Fibroblast of lung (primary cell): ENCODE measurements at regions not wholly inside any gene's neighbourhood (a gene's known extent, or its start where the extent isn't known, plus 50 kb on each side); places are given as distances from the start of the nearest gene placed in this dataset.

Experiments
- DNase-seq, 2 donors: peaks; one replicate each; pipeline versions ENCODE4 v3.0.0 to v3.0.0-alpha.2; 2010; ENCODE audit warnings: low read depth in 2 of 2
- H2AFZ ChIP-seq: 2 replicates; pipeline ENCODE4 v1.5.1; 2012; ENCODE audit warnings: low read length, control low read depth, inconsistent platforms
- H3K27ac ChIP-seq: 2 replicates; pipeline ENCODE4 v1.5.1; 2011; ENCODE audit warnings: low read length, control low read depth; ENCODE audit not compliant: insufficient read depth
- H3K27me3 ChIP-seq: 2 replicates; pipeline ENCODE4 v1.5.1; 2011; ENCODE audit warnings: mild to moderate bottlenecking, low read length; ENCODE audit not compliant: control insufficient read depth, insufficient read depth
- H3K36me3 ChIP-seq: 2 replicates; pipeline ENCODE4 v1.5.1; 2011; ENCODE audit warnings: low read length; ENCODE audit not compliant: control insufficient read depth, insufficient read depth
- H3K4me1 ChIP-seq: 2 replicates; pipeline ENCODE4 v1.5.1; 2011; ENCODE audit warnings: low read length; ENCODE audit not compliant: control insufficient read depth, insufficient read depth; ENCODE audit errors: extremely low read depth
- H3K4me2 ChIP-seq: 2 replicates; pipeline ENCODE4 v1.5.1; 2011; ENCODE audit warnings: low read length, control low read depth; ENCODE audit not compliant: insufficient read depth; ENCODE audit errors: extremely low read depth
- H3K4me3 ChIP-seq, 4 experiments: fragments of 200-600 bp in 1 of 4; sonication (generic) in 1 of 4; replicated peaks in 1 of 4; 2 replicates each; pipeline ENCODE4 v1.5.1; 2011 to 2016; ENCODE audit warnings: low read length in 4 of 4, low read depth in 3 of 4, mild to moderate bottlenecking in 3 of 4, control low read depth in 2 of 4, inconsistent platforms in 1 of 4, mixed read lengths in 1 of 4; ENCODE audit not compliant: insufficient read depth in 1 of 4; ENCODE audit errors: control extremely low read depth in 1 of 4
- H3K79me2 ChIP-seq: 2 replicates; pipeline ENCODE4 v1.5.1; 2012; ENCODE audit warnings: mild to moderate bottlenecking, low read length, inconsistent platforms; ENCODE audit not compliant: control insufficient read depth, insufficient read depth
- H3K9ac ChIP-seq: 2 replicates; pipeline ENCODE4 v1.5.1; 2011; ENCODE audit warnings: mild to moderate bottlenecking, low read length, control low read depth; ENCODE audit not compliant: insufficient read depth
- H3K9me3 ChIP-seq: 2 replicates; pipeline ENCODE4 v1.5.1; 2012; ENCODE audit warnings: low read depth, low read length; ENCODE audit not compliant: control insufficient read depth, insufficient read depth
- H4K20me1 ChIP-seq: 2 replicates; pipeline ENCODE4 v1.5.1; 2011; ENCODE audit warnings: low read length; ENCODE audit not compliant: control insufficient read depth, insufficient read depth; ENCODE audit errors: extremely low read depth
- CTCF ChIP-seq, 2 donors: IDR thresholded peaks in 1 of 2; conservative IDR thresholded peaks in 1 of 2; 1 replicate in 1 of 2; 2 replicates in 1 of 2; pipeline ENCODE4 v1.5.1; 2011 to 2012; ENCODE audit warnings: low read length in 2 of 2, control low read depth in 1 of 2, inconsistent platforms in 1 of 2, low read depth in 1 of 2, mild to moderate bottlenecking in 1 of 2
- EZH2 ChIP-seq: IDR thresholded peaks from 2 replicates; pipeline ENCODE4 v1.5.1; 2012; ENCODE audit warnings: low read length, control low read depth, mild to moderate bottlenecking; ENCODE audit errors: missing control alignments

- no peak for DNase-seq
- no peaks in the 10 kb centered on the region for H3K79me2 ChIP-seq
- no peaks in the 10 kb centered on the region for H4K20me1 ChIP-seq
- H3K9ac ChIP-seq = no peak overlapping the region
- no peaks in the 10 kb centered on the region for H3K9me3 ChIP-seq
- no peaks in the 10 kb centered on the region for H3K27me3 ChIP-seq
- no peaks in the 10 kb centered on the region for H3K36me3 ChIP-seq
- H3K4me3 ChIP-seq = no peak overlapping the region
- no peak overlapping the region for H3K27ac ChIP-seq
- no peak for TF ChIP-seq CTCF (conservative IDR thresholded peaks at IDR 0.05 in 1 of 2, IDR thresholded peaks at IDR 0.05 in 1 of 2; ENCODE audit: low read depth in 1 of 2, low read length in 2 of 2)
- no peak for TF ChIP-seq EZH2
- H3K4me1 ChIP-seq = no peaks in the 10 kb centered on the region
- no peak overlapping the region for H2AFZ ChIP-seq
- no peak overlapping the region for H3K4me2 ChIP-seq
Observed at GRCh38 chr13:112244061-112244460, 132.1 kb upstream of the SPACA7 start.

GRCh38 chr13:112244495-112245177 is 131.5 kb upstream of the SPACA7 start:
- H3K9me3 ChIP-seq = no peaks in the 10 kb centered on the region
- H3K4me1 ChIP-seq = no peaks in the 10 kb centered on the region
- H2AFZ ChIP-seq = no peak overlapping the region
- H3K27ac ChIP-seq = no peak overlapping the region
- H4K20me1 ChIP-seq = no peaks in the 10 kb centered on the region
- DNase-seq = no peak
- no peaks in the 10 kb centered on the region for H3K36me3 ChIP-seq
- TF ChIP-seq EZH2 (no peak), CTCF (conservative IDR thresholded peaks at IDR 0.05 in 1 of 2, IDR thresholded peaks at IDR 0.05 in 1 of 2; ENCODE audit: low read depth in 1 of 2, low read length in 2 of 2) (no peak)
- no peaks in the 10 kb centered on the region for H3K79me2 ChIP-seq
- no peak overlapping the region for H3K4me2 ChIP-seq
- no peak overlapping the region for H3K9ac ChIP-seq
- no peaks in the 10 kb centered on the region for H3K27me3 ChIP-seq
- H3K4me3 ChIP-seq = no peak overlapping the region

- H3K4me1 ChIP-seq = no peaks in the 10 kb centered on the region
- no peaks in the 10 kb centered on the region for H3K36me3 ChIP-seq
- H3K9ac ChIP-seq = no peak overlapping the region
- H3K9me3 ChIP-seq = no peaks in the 10 kb centered on the region
- no peaks in the 10 kb centered on the region for H4K20me1 ChIP-seq
- H3K4me3 ChIP-seq = no peak overlapping the region
- no peak for DNase-seq
- H2AFZ ChIP-seq = no peak overlapping the region
- H3K79me2 ChIP-seq = no peaks in the 10 kb centered on the region
- no peak for TF ChIP-seq EZH2
- no peak for TF ChIP-seq CTCF (conservative IDR thresholded peaks at IDR 0.05 in 1 of 2, IDR thresholded peaks at IDR 0.05 in 1 of 2; ENCODE audit: low read depth in 1 of 2, low read length in 2 of 2)
- H3K4me2 ChIP-seq = no peak overlapping the region
- no peak overlapping the region for H3K27ac ChIP-seq
- H3K27me3 ChIP-seq = no peaks in the 10 kb centered on the region
Observed at GRCh38 chr13:112245179-112245724, 130.9 kb upstream of the SPACA7 start.
